ENCODE measurements at regions not wholly inside any gene's neighbourhood (a gene's known extent, or its start where the extent isn't known, plus 50 kb on each side); places are given as distances from the start of the nearest gene placed in this dataset.

DNA sequence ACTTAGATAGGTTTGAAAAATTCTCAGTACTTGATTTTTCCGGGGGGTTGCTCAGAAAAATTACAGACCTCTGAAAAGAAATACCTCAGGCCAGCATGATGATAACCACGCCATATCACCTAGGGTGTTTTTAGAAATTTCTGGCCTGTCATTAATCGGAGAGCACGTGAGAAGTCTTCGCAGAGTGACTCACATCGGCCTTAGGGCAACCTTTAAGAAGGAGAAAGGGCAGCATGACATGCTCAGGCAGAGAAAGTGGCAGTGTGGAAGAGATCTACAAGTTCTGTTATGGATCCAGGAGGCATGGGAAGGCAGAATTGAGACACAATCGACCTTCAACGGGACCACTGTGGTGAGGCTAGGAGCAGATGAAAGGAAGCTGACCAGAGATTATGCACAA, 506.3 kb downstream of the LMO4 start (continued):
- TF ChIP-seq, protein P1, sequence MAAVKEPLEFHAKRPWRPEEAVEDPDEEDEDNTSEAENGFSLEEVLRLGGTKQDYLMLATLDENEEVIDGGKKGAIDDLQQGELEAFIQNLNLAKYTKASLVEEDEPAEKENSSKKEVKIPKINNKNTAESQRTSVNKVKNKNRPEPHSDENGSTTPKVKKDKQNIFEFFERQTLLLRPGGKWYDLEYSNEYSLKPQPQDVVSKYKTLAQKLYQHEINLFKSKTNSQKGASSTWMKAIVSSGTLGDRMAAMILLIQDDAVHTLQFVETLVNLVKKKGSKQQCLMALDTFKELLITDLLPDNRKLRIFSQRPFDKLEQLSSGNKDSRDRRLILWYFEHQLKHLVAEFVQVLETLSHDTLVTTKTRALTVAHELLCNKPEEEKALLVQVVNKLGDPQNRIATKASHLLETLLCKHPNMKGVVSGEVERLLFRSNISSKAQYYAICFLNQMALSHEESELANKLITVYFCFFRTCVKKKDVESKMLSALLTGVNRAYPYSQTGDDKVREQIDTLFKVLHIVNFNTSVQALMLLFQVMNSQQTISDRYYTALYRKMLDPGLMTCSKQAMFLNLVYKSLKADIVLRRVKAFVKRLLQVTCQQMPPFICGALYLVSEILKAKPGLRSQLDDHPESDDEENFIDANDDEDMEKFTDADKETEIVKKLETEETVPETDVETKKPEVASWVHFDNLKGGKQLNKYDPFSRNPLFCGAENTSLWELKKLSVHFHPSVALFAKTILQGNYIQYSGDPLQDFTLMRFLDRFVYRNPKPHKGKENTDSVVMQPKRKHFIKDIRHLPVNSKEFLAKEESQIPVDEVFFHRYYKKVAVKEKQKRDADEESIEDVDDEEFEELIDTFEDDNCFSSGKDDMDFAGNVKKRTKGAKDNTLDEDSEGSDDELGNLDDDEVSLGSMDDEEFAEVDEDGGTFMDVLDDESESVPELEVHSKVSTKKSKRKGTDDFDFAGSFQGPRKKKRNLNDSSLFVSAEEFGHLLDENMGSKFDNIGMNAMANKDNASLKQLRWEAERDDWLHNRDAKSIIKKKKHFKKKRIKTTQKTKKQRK (IDR thresholded peaks at IDR 0.05; ENCODE audit: low read depth, low read length), result no peak
- no peak for TF ChIP-seq SUPT20H (IDR thresholded peaks at IDR 0.05; ENCODE audit: borderline replicate concordance, control insufficient read depth, low read depth, low read length)
- TF ChIP-seq, protein P2, sequence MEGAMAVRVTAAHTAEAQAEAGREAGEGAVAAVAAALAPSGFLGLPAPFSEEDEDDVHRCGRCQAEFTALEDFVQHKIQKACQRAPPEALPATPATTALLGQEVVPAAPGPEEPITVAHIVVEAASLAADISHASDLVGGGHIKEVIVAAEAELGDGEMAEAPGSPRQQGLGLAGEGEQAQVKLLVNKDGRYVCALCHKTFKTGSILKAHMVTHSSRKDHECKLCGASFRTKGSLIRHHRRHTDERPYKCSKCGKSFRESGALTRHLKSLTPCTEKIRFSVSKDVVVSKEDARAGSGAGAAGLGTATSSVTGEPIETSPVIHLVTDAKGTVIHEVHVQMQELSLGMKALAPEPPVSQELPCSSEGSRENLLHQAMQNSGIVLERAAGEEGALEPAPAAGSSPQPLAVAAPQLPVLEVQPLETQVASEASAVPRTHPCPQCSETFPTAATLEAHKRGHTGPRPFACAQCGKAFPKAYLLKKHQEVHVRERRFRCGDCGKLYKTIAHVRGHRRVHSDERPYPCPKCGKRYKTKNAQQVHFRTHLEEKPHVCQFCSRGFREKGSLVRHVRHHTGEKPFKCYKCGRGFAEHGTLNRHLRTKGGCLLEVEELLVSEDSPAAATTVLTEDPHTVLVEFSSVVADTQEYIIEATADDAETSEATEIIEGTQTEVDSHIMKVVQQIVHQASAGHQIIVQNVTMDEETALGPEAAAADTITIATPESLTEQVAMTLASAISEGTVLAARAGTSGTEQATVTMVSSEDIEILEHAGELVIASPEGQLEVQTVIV (IDR thresholded peaks at IDR 0.05; ENCODE audit: borderline replicate concordance, partially characterized antibody), result no peak
- TF ChIP-seq, protein P3, sequence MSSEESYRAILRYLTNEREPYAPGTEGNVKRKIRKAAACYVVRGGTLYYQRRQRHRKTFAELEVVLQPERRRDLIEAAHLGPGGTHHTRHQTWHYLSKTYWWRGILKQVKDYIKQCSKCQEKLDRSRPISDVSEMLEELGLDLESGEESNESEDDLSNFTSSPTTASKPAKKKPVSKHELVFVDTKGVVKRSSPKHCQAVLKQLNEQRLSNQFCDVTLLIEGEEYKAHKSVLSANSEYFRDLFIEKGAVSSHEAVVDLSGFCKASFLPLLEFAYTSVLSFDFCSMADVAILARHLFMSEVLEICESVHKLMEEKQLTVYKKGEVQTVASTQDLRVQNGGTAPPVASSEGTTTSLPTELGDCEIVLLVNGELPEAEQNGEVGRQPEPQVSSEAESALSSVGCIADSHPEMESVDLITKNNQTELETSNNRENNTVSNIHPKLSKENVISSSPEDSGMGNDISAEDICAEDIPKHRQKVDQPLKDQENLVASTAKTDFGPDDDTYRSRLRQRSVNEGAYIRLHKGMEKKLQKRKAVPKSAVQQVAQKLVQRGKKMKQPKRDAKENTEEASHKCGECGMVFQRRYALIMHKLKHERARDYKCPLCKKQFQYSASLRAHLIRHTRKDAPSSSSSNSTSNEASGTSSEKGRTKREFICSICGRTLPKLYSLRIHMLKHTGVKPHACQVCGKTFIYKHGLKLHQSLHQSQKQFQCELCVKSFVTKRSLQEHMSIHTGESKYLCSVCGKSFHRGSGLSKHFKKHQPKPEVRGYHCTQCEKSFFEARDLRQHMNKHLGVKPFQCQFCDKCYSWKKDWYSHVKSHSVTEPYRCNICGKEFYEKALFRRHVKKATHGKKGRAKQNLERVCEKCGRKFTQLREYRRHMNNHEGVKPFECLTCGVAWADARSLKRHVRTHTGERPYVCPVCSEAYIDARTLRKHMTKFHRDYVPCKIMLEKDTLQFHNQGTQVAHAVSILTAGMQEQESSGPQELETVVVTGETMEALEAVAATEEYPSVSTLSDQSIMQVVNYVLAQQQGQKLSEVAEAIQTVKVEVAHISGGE (CRISPR knock-in tag; IDR thresholded peaks at IDR 0.05), result no peak
- TF ChIP-seq, protein P4, sequence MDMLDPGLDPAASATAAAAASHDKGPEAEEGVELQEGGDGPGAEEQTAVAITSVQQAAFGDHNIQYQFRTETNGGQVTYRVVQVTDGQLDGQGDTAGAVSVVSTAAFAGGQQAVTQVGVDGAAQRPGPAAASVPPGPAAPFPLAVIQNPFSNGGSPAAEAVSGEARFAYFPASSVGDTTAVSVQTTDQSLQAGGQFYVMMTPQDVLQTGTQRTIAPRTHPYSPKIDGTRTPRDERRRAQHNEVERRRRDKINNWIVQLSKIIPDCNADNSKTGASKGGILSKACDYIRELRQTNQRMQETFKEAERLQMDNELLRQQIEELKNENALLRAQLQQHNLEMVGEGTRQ (IDR thresholded peaks at IDR 0.05; ENCODE audit: borderline replicate concordance, low read depth, low read length), result no peak
- TF ChIP-seq KDM1A (IDR thresholded peaks at IDR 0.05; ENCODE audit: borderline replicate concordance), result no peak
- TF ChIP-seq SMC3 (IDR thresholded peaks at IDR 0.05; ENCODE audit: borderline replicate concordance, low read length), result no peak
- no peak for TF ChIP-seq IKZF2 (IDR thresholded peaks at IDR 0.05)
- TF ChIP-seq TCF12 (IDR thresholded peaks at IDR 0.05; ENCODE audit: low read depth, low read length), result no peak
- no peak for TF ChIP-seq CBFB (IDR thresholded peaks at IDR 0.05; ENCODE audit: low read depth)

Measured in GM12878 (cell line).